SK-N-SH treated with all-trans-retinoic acid at 6 μM for 48 hours (cell line): ENCODE measurements at regions not wholly inside any gene's neighbourhood (a gene's known extent, or its start where the extent isn't known, plus 50 kb on each side); places are given as distances from the start of the nearest gene placed in this dataset.

ENCODE experiments used
- ATAC-seq: fragments of 200-7000 bp; cut with Tn5 transposase; 3 replicates; pipeline ENCODE4 v1.9.1; 2020; ENCODE audit warnings: mild to moderate bottlenecking, moderate library complexity
- BACH2 ChIP-seq: fragments of 250-450 bp; sonication (Bioruptor Pico); IDR thresholded peaks from 2 replicates; pipeline ENCODE4 v1.9.0; 2021; ENCODE audit warnings: mild to moderate bottlenecking, borderline replicate concordance
- CSRNP3 ChIP-seq: fragments of 250-450 bp; sonication (Bioruptor Pico); IDR thresholded peaks from 2 replicates; pipeline ENCODE4 v1.5.1; 2021; ENCODE audit warnings: mild to moderate bottlenecking, moderate library complexity
- GLIS3 ChIP-seq: fragments of 250-450 bp; sonication (Bioruptor Pico); IDR thresholded peaks from 2 replicates; pipeline ENCODE4 v1.5.0; 2020; ENCODE audit warnings: mild to moderate bottlenecking, moderate library complexity
- ISL1 ChIP-seq: fragments of 250-450 bp; sonication (Bioruptor Pico); IDR thresholded peaks from 2 replicates; pipeline ENCODE4 v2.1.2; 2022; ENCODE audit warnings: mild to moderate bottlenecking, moderate library complexity
- POU6F1 ChIP-seq: fragments of 250-450 bp; sonication (Bioruptor Pico); IDR thresholded peaks from 2 replicates; pipeline ENCODE4 v1.8.0; 2021; ENCODE audit warnings: low read depth, mild to moderate bottlenecking, moderate library complexity, borderline replicate concordance
- PPARA ChIP-seq: fragments of 250-450 bp; sonication (Bioruptor Pico); IDR thresholded peaks from 2 replicates; pipeline ENCODE4 v1.5.0; 2020; ENCODE audit warnings: mild to moderate bottlenecking, borderline replicate concordance
- SNAI2 ChIP-seq: fragments of 250-450 bp; sonication (Bioruptor Pico); IDR thresholded peaks from 2 replicates; pipeline ENCODE4 v1.5.0; 2020; ENCODE audit warnings: mild to moderate bottlenecking, moderate library complexity
- TCF4 ChIP-seq: fragments of 250-450 bp; sonication (Bioruptor Pico); IDR thresholded peaks from 2 replicates; pipeline ENCODE4 v1.8.0; 2021; ENCODE audit warnings: mild to moderate bottlenecking, moderate library complexity, borderline replicate concordance
- TSHZ2 ChIP-seq: fragments of 250-450 bp; sonication (Bioruptor Pico); IDR thresholded peaks from 2 replicates; pipeline ENCODE4 v1.5.0; 2020; ENCODE audit warnings: mild to moderate bottlenecking, moderate library complexity
- ZC3H10 ChIP-seq: fragments of 250-450 bp; sonication (Bioruptor Pico); IDR thresholded peaks from 2 replicates; pipeline ENCODE4 v1.5.1; 2021; ENCODE audit warnings: mild to moderate bottlenecking, moderate library complexity
- ZFP30 ChIP-seq: fragments of 450-650 bp; formaldehyde crosslinking; IDR thresholded peaks from 2 replicates; pipeline ENCODE4 v1.5.0; 2022; ENCODE audit warnings: mild to moderate bottlenecking, moderate library complexity
- ZNF565 ChIP-seq: fragments of 450-650 bp; formaldehyde crosslinking; conservative IDR thresholded peaks from 2 replicates; pipeline ENCODE4 v1.5.0; 2020; ENCODE audit warnings: low read depth, mild to moderate bottlenecking, moderate library complexity
- ZNF70 ChIP-seq: fragments of 450-650 bp; formaldehyde crosslinking; IDR thresholded peaks from 2 replicates; pipeline ENCODE4 v1.5.0; 2020; ENCODE audit warnings: mild to moderate bottlenecking, moderate library complexity
- ZNF8 ChIP-seq: fragments of 450-650 bp; formaldehyde crosslinking; IDR thresholded peaks from 2 replicates; pipeline ENCODE4 v1.5.0; 2020; ENCODE audit warnings: mild to moderate bottlenecking, moderate library complexity

- no peak for ATAC-seq
- TF ChIP-seq TCF4 (no peak), ZFP30 (CRISPR knock-in tag) (no peak), GLIS3 (no peak), ZNF8 (no peak), POU6F1 (CRISPR knock-in tag) (no peak)
Measured at GRCh38 chr1:61536174-61537108, 188.5 kb downstream of the TM2D1 start.

- ATAC-seq: no peak
- TF ChIP-seq ZNF565 (CRISPR knock-in tag) (no peak), CSRNP3 (CRISPR knock-in tag) (no peak), BACH2 (CRISPR knock-in tag) (no peak), POU6F1 (CRISPR knock-in tag) (no peak), TCF4 (no peak), SNAI2 (CRISPR knock-in tag) (no peak)
- TF ChIP-seq, all 23 proteins: peak for 0
Measured at GRCh38 chr1:61534847-61535246, 190.1 kb downstream of the TM2D1 start.

- no peak for ATAC-seq
- TF ChIP-seq BACH2 (CRISPR knock-in tag): no peak
- no peak for TF ChIP-seq CSRNP3 (CRISPR knock-in tag)
- no peak for TF ChIP-seq ZFP30 (CRISPR knock-in tag)
- TF ChIP-seq SNAI2 (CRISPR knock-in tag): no peak
- TF ChIP-seq ISL1 (CRISPR knock-in tag): no peak
- no peak for TF ChIP-seq PPARA (CRISPR knock-in tag)
Measured at GRCh38 chr1:61533546-61533945, 191.4 kb downstream of the TM2D1 start.

- TF ChIP-seq ISL1 (CRISPR knock-in tag) (no peak), PPARA (CRISPR knock-in tag) (no peak)
- ATAC-seq: no peak
Measured at GRCh38 chr1:61531716-61532115, 193.2 kb downstream of the TM2D1 start.

- peak; percentile 39 for TF ChIP-seq ISL1 (CRISPR knock-in tag)
- TF ChIP-seq TCF4: peak; percentile 83
- TF ChIP-seq ZC3H10 (CRISPR knock-in tag): no peak
- no peak for TF ChIP-seq PPARA (CRISPR knock-in tag)
- peak; percentile 35; the same call in 1 of the 2 replicates for TF ChIP-seq TSHZ2
- no peak for TF ChIP-seq CSRNP3 (CRISPR knock-in tag)
- TF ChIP-seq ZNF70 (CRISPR knock-in tag): 0 out of 2 replicates have a peak, but pooled peaks have one; percentile 9
- ATAC-seq: peak; percentile 26; the same call in 1 of the 3 replicates
Measured at GRCh38 chr1:61523893-61524605, 200.9 kb downstream of the TM2D1 start.
